22Rv1 (cell line): ENCODE measurements at regions not wholly inside any gene's neighbourhood (a gene's known extent, or its start where the extent isn't known, plus 50 kb on each side); places are given as distances from the start of the nearest gene placed in this dataset.

Experiments used
- CTCF ChIP-seq: fragments of 450-650 bp; IDR thresholded peaks from 2 replicates; pipeline ENCODE4 v1.5.1; 2017; ENCODE audit warnings: mild to moderate bottlenecking
- ZFX ChIP-seq: fragments of 450-650 bp; IDR thresholded peaks from 2 replicates; pipeline ENCODE4 v1.6.1; 2017; ENCODE audit warnings: antibody characterized with exemption, borderline replicate concordance

- TF ChIP-seq CTCF (no peak), ZFX (no peak)
These were observed 203.2 kb upstream of the MAP3K7 start for GRCh38 chr6:90790058-90790457.
